Liver (tissue), 8 donors: ENCODE measurements at regions not wholly inside any gene's neighbourhood (a gene's known extent, or its start where the extent isn't known, plus 50 kb on each side); places are given as distances from the start of the nearest gene placed in this dataset.

Source experiments
- DNase-seq: peaks from one replicate; pipeline ENCODE4 v3.0.0-alpha.2; 2017; ENCODE audit warnings: low spot score
- H3K27ac ChIP-seq, 2 donors: one replicate each; pipeline ENCODE4 v1.7.0; 2013; ENCODE audit warnings: inconsistent platforms in 2 of 2, low read length in 2 of 2, control low read depth in 1 of 2, low read depth in 1 of 2, mild to moderate bottlenecking in 1 of 2
- H3K27me3 ChIP-seq, 4 donors: one replicate each; pipeline versions ENCODE4 v1.6.1 to v1.7.0; 2013; ENCODE audit warnings: low read length in 3 of 4, inconsistent platforms in 1 of 4, mild to moderate bottlenecking in 1 of 4, moderate library complexity in 1 of 4; ENCODE audit not compliant: control insufficient read depth in 4 of 4, insufficient read depth in 4 of 4
- H3K36me3 ChIP-seq, 4 donors: one replicate each; pipeline versions ENCODE4 v1.6.1 to v1.7.0; 2013; ENCODE audit warnings: low read length in 3 of 4, mild to moderate bottlenecking in 3 of 4, low read depth in 1 of 4, moderate library complexity in 1 of 4; ENCODE audit not compliant: control insufficient read depth in 4 of 4, insufficient read depth in 3 of 4
- H3K4me1 ChIP-seq, 4 donors: one replicate each; pipeline versions ENCODE4 v1.6.1 to v1.7.0; 2013; ENCODE audit warnings: low read length in 3 of 4, mild to moderate bottlenecking in 3 of 4, moderate library complexity in 1 of 4; ENCODE audit not compliant: control insufficient read depth in 4 of 4, insufficient read depth in 4 of 4
- H3K4me3 ChIP-seq, 3 donors: one replicate each; pipeline versions ENCODE4 v1.6.1 to v1.7.0; 2013; ENCODE audit warnings: low read length in 3 of 3, control low read depth in 1 of 3, low read depth in 1 of 3, mild to moderate bottlenecking in 1 of 3
- H3K9ac ChIP-seq, 2 donors: one replicate each; pipeline ENCODE4 v1.7.0; 2013; ENCODE audit warnings: low read length in 2 of 2, mild to moderate bottlenecking in 2 of 2, moderate library complexity in 2 of 2, control low read depth in 1 of 2, low read depth in 1 of 2
- H3K9me3 ChIP-seq, 4 donors: one replicate each; pipeline versions ENCODE4 v1.6.1 to v1.7.0; 2013; ENCODE audit warnings: low read length in 3 of 4; ENCODE audit not compliant: control insufficient read depth in 4 of 4
- ATF3 ChIP-seq: IDR thresholded peaks from 2 replicates; pipeline ENCODE4 v1.6.1; 2016; ENCODE audit warnings: antibody characterized with exemption
- EGR1 ChIP-seq, 2 donors: IDR thresholded peaks; 2 replicates each; pipeline ENCODE4 v1.6.1; 2016 to 2018; ENCODE audit warnings: antibody characterized with exemption in 2 of 2, low read depth in 2 of 2
- FOXA1 ChIP-seq: IDR thresholded peaks from 2 replicates; pipeline ENCODE4 v1.6.1; 2016; ENCODE audit warnings: antibody characterized with exemption
- FOXA2 ChIP-seq: IDR thresholded peaks from 2 replicates; pipeline ENCODE4 v1.6.1; 2016; ENCODE audit warnings: antibody characterized with exemption
- HNF4A ChIP-seq, 2 donors: conservative IDR thresholded peaks; 2 replicates each; pipeline ENCODE4 v1.6.1; 2016; ENCODE audit warnings: antibody characterized with exemption in 2 of 2, mild to moderate bottlenecking in 2 of 2
- HNF4G ChIP-seq: IDR thresholded peaks from 2 replicates; pipeline ENCODE4 v1.6.1; 2016; ENCODE audit warnings: antibody characterized with exemption
- JUND ChIP-seq, 2 donors: IDR thresholded peaks; 2 replicates each; pipeline ENCODE4 v1.6.1; 2016; ENCODE audit warnings: antibody characterized with exemption in 2 of 2
- MAX ChIP-seq: IDR thresholded peaks from 2 replicates; pipeline ENCODE4 v1.6.1; 2016; ENCODE audit warnings: antibody characterized with exemption
- NR2F2 ChIP-seq: IDR thresholded peaks from 2 replicates; pipeline ENCODE4 v1.6.1; 2016; ENCODE audit warnings: antibody characterized with exemption
- RAD21 ChIP-seq, 2 donors: IDR thresholded peaks; 2 replicates each; pipeline ENCODE4 v1.6.1; 2016; ENCODE audit warnings: antibody characterized with exemption in 2 of 2, mild to moderate bottlenecking in 2 of 2
- REST ChIP-seq: IDR thresholded peaks from 2 replicates; pipeline ENCODE4 v1.6.1; 2016; ENCODE audit warnings: antibody characterized with exemption, mild to moderate bottlenecking
- RXRA ChIP-seq, 2 donors: IDR thresholded peaks; 2 replicates each; pipeline ENCODE4 v1.6.1; 2017 to 2018; ENCODE audit warnings: antibody characterized with exemption in 2 of 2, mild to moderate bottlenecking in 1 of 2
- SP1 ChIP-seq: IDR thresholded peaks from 2 replicates; pipeline ENCODE4 v1.6.1; 2018; ENCODE audit warnings: antibody characterized with exemption, mild to moderate bottlenecking
- TAF1 ChIP-seq: conservative IDR thresholded peaks from 2 replicates; pipeline ENCODE4 v1.6.1; 2016; ENCODE audit warnings: antibody characterized with exemption, mild to moderate bottlenecking
- YY1 ChIP-seq: IDR thresholded peaks from 2 replicates; pipeline ENCODE4 v1.6.1; 2016; ENCODE audit warnings: antibody characterized with exemption, mild to moderate bottlenecking
- WGBS: extraction: QIAGEN DNeasy Blood & Tissue Kit; methylation state at CpG from one replicate; pipeline ENCODE4 v1.1.7; 2013; 5-methylcytosine and 5-hydroxymethylcytosine counted together
- TF ChIP-seq, protein P1 (sequence below): IDR thresholded peaks from 2 replicates; pipeline ENCODE4 v1.6.1; 2016; ENCODE audit warnings: antibody characterized with exemption
- TF ChIP-seq, protein P2 (sequence below): fragments of 150-350 bp; IDR thresholded peaks from 2 replicates; pipeline ENCODE4 v1.5.1; 2017; ENCODE audit warnings: improper control_type of control experiment, low read depth, low read length; ENCODE audit not compliant: missing input control
- donor health status: healthy.
- donor health status: healthy.
- donor health status: healthy.
- donor health status: healthy.
- donor health status: healthy.

- H3K27me3 ChIP-seq, result no peaks in the 10 kb centered on the region
- H3K9me3 ChIP-seq, result no peaks in the 10 kb centered on the region
- H3K4me3 ChIP-seq, result no peak overlapping the region
- H3K36me3 ChIP-seq, result no peaks in the 10 kb centered on the region
- no peak for TF ChIP-seq FOXA1
- no peak for TF ChIP-seq REST
- TF ChIP-seq TAF1, result no peak
- no peak for TF ChIP-seq ATF3
- TF ChIP-seq RXRA (IDR thresholded peaks at IDR 0.05), result no peak
- no peak for TF ChIP-seq HNF4A (conservative IDR thresholded peaks at IDR 0.05)
- TF ChIP-seq RAD21 (IDR thresholded peaks at IDR 0.05), result no peak
- TF ChIP-seq, protein P1, sequence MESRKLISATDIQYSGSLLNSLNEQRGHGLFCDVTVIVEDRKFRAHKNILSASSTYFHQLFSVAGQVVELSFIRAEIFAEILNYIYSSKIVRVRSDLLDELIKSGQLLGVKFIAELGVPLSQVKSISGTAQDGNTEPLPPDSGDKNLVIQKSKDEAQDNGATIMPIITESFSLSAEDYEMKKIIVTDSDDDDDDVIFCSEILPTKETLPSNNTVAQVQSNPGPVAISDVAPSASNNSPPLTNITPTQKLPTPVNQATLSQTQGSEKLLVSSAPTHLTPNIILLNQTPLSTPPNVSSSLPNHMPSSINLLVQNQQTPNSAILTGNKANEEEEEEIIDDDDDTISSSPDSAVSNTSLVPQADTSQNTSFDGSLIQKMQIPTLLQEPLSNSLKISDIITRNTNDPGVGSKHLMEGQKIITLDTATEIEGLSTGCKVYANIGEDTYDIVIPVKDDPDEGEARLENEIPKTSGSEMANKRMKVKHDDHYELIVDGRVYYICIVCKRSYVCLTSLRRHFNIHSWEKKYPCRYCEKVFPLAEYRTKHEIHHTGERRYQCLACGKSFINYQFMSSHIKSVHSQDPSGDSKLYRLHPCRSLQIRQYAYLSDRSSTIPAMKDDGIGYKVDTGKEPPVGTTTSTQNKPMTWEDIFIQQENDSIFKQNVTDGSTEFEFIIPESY, result no peak
- TF ChIP-seq MAX, result no peak
- TF ChIP-seq YY1, result no peak
- no peak for TF ChIP-seq EGR1 (IDR thresholded peaks at IDR 0.05; ENCODE audit: low read depth in 2 of 2)
- no peak for TF ChIP-seq HNF4G
- TF ChIP-seq JUND (IDR thresholded peaks at IDR 0.05), result no peak
- no peak overlapping the region for H3K9ac ChIP-seq
- no peak for DNase-seq
- WGBS, result 80% methylated on average over 3 of the region's 3 CpGs
- no peak overlapping the region for H3K27ac ChIP-seq
- H3K4me1 ChIP-seq, result no peaks in the 10 kb centered on the region
Measured at GRCh38 chr3:69496856-69497255, 111.0 kb upstream of the FRMD4B start.

- TF ChIP-seq FOXA2 (no peak), HNF4G (no peak), NR2F2 (no peak), FOXA1 (no peak), REST (no peak), EGR1 (IDR thresholded peaks at IDR 0.05; ENCODE audit: low read depth in 2 of 2) (no peak), JUND (IDR thresholded peaks at IDR 0.05) (no peak), MAX (no peak), SP1 (no peak), TAF1 (no peak), HNF4A (conservative IDR thresholded peaks at IDR 0.05) (no peak)
- TF ChIP-seq, protein P2, sequence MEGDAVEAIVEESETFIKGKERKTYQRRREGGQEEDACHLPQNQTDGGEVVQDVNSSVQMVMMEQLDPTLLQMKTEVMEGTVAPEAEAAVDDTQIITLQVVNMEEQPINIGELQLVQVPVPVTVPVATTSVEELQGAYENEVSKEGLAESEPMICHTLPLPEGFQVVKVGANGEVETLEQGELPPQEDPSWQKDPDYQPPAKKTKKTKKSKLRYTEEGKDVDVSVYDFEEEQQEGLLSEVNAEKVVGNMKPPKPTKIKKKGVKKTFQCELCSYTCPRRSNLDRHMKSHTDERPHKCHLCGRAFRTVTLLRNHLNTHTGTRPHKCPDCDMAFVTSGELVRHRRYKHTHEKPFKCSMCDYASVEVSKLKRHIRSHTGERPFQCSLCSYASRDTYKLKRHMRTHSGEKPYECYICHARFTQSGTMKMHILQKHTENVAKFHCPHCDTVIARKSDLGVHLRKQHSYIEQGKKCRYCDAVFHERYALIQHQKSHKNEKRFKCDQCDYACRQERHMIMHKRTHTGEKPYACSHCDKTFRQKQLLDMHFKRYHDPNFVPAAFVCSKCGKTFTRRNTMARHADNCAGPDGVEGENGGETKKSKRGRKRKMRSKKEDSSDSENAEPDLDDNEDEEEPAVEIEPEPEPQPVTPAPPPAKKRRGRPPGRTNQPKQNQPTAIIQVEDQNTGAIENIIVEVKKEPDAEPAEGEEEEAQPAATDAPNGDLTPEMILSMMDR, result no peak
- no peaks in the 10 kb centered on the region for H3K4me1 ChIP-seq
Measured at GRCh38 chr3:69494185-69494584, 108.3 kb upstream of the FRMD4B start.

More at GRCh38 chr3:69494185-69494584, 108.3 kb upstream of the FRMD4B start:
- H3K27me3 ChIP-seq, result no peaks in the 10 kb centered on the region
- no peak overlapping the region for H3K4me3 ChIP-seq
- no peak for DNase-seq
- WGBS, result 41% methylated on average over 3 of the region's 3 CpGs
- H3K36me3 ChIP-seq, result no peaks in the 10 kb centered on the region
- H3K27ac ChIP-seq, result no peak overlapping the region
- H3K9ac ChIP-seq, result no peak overlapping the region
- no peaks in the 10 kb centered on the region for H3K9me3 ChIP-seq
